Peyer's patch (tissue), 4 donors: ENCODE measurements at regions not wholly inside any gene's neighbourhood (a gene's known extent, or its start where the extent isn't known, plus 50 kb on each side); places are given as distances from the start of the nearest gene placed in this dataset.

Source experiments
- CTCF ChIP-seq, 6 experiments: fragments of 450-650 bp in 4 of 6; fragments of 200-600 bp in 2 of 6; sonication (generic) in 1 of 6; IDR thresholded peaks; one replicate each; pipeline ENCODE4 v1.5.1; 2017 to 2019; ENCODE audit warnings: antibody characterized with exemption in 6 of 6, mild to moderate bottlenecking in 3 of 6, moderate library complexity in 1 of 6
- POLR2A ChIP-seq, 2 donors: fragments of 450-650 bp; IDR thresholded peaks; one replicate each; pipeline ENCODE4 v1.5.1; 2017; ENCODE audit warnings: antibody characterized with exemption in 2 of 2, mild to moderate bottlenecking in 2 of 2, moderate library complexity in 2 of 2

- TF ChIP-seq CTCF (IDR thresholded peaks at IDR 0.05) (no peak), POLR2A (IDR thresholded peaks at IDR 0.05) (no peak)
Observed at GRCh38 chr14:51780741-51781140, 79.7 kb upstream of the GNG2 start.
